H1 (cell line): ENCODE measurements at regions not wholly inside any gene's neighbourhood (a gene's known extent, or its start where the extent isn't known, plus 50 kb on each side); places are given as distances from the start of the nearest gene placed in this dataset.

ENCODE experiments used
- RNF2 ChIP-seq: fragments of 200-900, 300-1000 bp; sonication (generic); IDR thresholded peaks from 2 replicates; pipeline ENCODE4 v1.7.1; 2016; ENCODE audit warnings: borderline replicate concordance, low read depth, mild to moderate bottlenecking, antibody characterized with exemption, low read length; ENCODE audit not compliant: poor library complexity, severe bottlenecking; ENCODE audit errors: missing control alignments
- RXRA ChIP-seq: IDR thresholded peaks from 2 replicates; pipeline ENCODE4 v1.6.1; 2011; ENCODE audit warnings: low read depth, mild to moderate bottlenecking, low read length, moderate library complexity; ENCODE audit not compliant: insufficient read depth
- TF ChIP-seq, protein P1 (sequence below): fragments of 300-600 bp; sonication (generic); IDR thresholded peaks from 2 replicates; pipeline ENCODE4 v1.7.1; 2012; ENCODE audit warnings: low read length, moderate library complexity, mild to moderate bottlenecking, inconsistent platforms; ENCODE audit not compliant: insufficient replicate concordance

DNA sequence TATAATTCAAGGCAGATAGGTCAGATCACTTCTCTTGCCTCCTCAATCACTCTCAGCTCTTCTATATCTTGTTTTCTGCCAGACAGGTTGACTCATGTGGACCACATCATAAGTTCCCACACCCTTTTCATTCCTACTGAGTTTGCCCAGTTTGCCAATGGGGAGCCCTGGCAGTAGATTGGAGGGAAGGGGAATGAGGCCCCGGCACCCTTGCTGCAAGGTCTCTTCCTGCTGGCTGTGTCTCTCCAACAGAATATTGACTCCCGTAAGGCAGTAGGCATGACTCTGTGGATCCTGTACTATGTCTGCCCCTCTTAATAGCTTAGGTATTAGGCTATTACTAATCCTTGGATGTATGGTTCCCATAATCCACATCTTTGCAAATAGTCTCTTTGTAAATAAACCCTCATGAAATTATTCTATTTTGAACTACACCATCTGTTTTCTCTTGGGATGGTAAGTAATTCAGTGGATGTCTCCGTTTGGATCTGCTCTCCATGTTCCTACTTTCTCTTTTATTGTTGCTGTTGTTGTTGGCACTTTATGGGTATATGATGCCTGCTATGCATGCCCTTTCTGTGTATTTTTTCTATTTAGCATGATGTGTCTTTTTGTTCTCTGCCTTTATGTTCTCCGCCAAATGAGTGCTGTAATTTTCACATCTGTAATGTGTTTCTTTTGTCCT, 65.5 kb upstream of the DCBLD2 start (continued):
- TF ChIP-seq, protein P1, sequence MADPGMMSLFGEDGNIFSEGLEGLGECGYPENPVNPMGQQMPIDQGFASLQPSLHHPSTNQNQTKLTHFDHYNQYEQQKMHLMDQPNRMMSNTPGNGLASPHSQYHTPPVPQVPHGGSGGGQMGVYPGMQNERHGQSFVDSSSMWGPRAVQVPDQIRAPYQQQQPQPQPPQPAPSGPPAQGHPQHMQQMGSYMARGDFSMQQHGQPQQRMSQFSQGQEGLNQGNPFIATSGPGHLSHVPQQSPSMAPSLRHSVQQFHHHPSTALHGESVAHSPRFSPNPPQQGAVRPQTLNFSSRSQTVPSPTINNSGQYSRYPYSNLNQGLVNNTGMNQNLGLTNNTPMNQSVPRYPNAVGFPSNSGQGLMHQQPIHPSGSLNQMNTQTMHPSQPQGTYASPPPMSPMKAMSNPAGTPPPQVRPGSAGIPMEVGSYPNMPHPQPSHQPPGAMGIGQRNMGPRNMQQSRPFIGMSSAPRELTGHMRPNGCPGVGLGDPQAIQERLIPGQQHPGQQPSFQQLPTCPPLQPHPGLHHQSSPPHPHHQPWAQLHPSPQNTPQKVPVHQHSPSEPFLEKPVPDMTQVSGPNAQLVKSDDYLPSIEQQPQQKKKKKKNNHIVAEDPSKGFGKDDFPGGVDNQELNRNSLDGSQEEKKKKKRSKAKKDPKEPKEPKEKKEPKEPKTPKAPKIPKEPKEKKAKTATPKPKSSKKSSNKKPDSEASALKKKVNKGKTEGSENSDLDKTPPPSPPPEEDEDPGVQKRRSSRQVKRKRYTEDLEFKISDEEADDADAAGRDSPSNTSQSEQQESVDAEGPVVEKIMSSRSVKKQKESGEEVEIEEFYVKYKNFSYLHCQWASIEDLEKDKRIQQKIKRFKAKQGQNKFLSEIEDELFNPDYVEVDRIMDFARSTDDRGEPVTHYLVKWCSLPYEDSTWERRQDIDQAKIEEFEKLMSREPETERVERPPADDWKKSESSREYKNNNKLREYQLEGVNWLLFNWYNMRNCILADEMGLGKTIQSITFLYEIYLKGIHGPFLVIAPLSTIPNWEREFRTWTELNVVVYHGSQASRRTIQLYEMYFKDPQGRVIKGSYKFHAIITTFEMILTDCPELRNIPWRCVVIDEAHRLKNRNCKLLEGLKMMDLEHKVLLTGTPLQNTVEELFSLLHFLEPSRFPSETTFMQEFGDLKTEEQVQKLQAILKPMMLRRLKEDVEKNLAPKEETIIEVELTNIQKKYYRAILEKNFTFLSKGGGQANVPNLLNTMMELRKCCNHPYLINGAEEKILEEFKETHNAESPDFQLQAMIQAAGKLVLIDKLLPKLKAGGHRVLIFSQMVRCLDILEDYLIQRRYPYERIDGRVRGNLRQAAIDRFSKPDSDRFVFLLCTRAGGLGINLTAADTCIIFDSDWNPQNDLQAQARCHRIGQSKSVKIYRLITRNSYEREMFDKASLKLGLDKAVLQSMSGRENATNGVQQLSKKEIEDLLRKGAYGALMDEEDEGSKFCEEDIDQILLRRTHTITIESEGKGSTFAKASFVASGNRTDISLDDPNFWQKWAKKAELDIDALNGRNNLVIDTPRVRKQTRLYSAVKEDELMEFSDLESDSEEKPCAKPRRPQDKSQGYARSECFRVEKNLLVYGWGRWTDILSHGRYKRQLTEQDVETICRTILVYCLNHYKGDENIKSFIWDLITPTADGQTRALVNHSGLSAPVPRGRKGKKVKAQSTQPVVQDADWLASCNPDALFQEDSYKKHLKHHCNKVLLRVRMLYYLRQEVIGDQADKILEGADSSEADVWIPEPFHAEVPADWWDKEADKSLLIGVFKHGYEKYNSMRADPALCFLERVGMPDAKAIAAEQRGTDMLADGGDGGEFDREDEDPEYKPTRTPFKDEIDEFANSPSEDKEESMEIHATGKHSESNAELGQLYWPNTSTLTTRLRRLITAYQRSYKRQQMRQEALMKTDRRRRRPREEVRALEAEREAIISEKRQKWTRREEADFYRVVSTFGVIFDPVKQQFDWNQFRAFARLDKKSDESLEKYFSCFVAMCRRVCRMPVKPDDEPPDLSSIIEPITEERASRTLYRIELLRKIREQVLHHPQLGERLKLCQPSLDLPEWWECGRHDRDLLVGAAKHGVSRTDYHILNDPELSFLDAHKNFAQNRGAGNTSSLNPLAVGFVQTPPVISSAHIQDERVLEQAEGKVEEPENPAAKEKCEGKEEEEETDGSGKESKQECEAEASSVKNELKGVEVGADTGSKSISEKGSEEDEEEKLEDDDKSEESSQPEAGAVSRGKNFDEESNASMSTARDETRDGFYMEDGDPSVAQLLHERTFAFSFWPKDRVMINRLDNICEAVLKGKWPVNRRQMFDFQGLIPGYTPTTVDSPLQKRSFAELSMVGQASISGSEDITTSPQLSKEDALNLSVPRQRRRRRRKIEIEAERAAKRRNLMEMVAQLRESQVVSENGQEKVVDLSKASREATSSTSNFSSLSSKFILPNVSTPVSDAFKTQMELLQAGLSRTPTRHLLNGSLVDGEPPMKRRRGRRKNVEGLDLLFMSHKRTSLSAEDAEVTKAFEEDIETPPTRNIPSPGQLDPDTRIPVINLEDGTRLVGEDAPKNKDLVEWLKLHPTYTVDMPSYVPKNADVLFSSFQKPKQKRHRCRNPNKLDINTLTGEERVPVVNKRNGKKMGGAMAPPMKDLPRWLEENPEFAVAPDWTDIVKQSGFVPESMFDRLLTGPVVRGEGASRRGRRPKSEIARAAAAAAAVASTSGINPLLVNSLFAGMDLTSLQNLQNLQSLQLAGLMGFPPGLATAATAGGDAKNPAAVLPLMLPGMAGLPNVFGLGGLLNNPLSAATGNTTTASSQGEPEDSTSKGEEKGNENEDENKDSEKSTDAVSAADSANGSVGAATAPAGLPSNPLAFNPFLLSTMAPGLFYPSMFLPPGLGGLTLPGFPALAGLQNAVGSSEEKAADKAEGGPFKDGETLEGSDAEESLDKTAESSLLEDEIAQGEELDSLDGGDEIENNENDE, result no peak
- no peak for TF ChIP-seq RNF2
- TF ChIP-seq RXRA, result no peak
